NCI-H69 (cell line): ENCODE measurements at regions not wholly inside any gene's neighbourhood (a gene's known extent, or its start where the extent isn't known, plus 50 kb on each side); places are given as distances from the start of the nearest gene placed in this dataset.
A peak's percentile ranks its signal among the peaks of the same experiment; 100 is the strongest.

ENCODE experiments used
- DNase-seq: peaks from one replicate; lab custom pipeline; 2025; lab: John Stamatoyannopoulos, UW

- DNase-seq = peak; percentile 19
These were observed 83.2 kb upstream of the ARID5B start for GRCh38 chr10:61818251-61818650.

- peak; percentile 13 for DNase-seq
These were observed 82.3 kb upstream of the ARID5B start for GRCh38 chr10:61819208-61819607.

GRCh38 chr10:61821153-61821552 lies 80.3 kb upstream of the ARID5B start:
- peak; percentile 5 for DNase-seq

- DNase-seq = peak; percentile 77
These were observed 79.8 kb upstream of the ARID5B start for GRCh38 chr10:61821693-61822092.

GRCh38 chr10:61822096-61822495 lies 79.4 kb upstream of the ARID5B start:
- DNase-seq = no peak

- DNase-seq = no peak
These were observed 78.7 kb upstream of the ARID5B start for GRCh38 chr10:61822781-61823230.

GRCh38 chr10:61825001-61825400 lies 76.5 kb upstream of the ARID5B start:
- DNase-seq = no peak

GRCh38 chr10:61825628-61826027 lies 75.9 kb upstream of the ARID5B start:
- no peak for DNase-seq

GRCh38 chr10:61828034-61828433 lies 73.5 kb upstream of the ARID5B start:
- DNase-seq = no peak

GRCh38 chr10:61828788-61829187 lies 72.7 kb upstream of the ARID5B start:
- DNase-seq = peak; percentile 8

GRCh38 chr10:61830072-61830845 lies 71.2 kb upstream of the ARID5B start:
- no peak for DNase-seq

- no peak for DNase-seq
These were observed 70.6 kb upstream of the ARID5B start for GRCh38 chr10:61830846-61831273.

- DNase-seq = no peak
These were observed 68.5 kb upstream of the ARID5B start for GRCh38 chr10:61832866-61833481.

- DNase-seq = no peak
These were observed 67.0 kb upstream of the ARID5B start for GRCh38 chr10:61834519-61834918.

- DNase-seq = peak; percentile 74
These were observed 66.2 kb upstream of the ARID5B start for GRCh38 chr10:61835069-61835945.

- peak; percentile 75 for DNase-seq
These were observed 65.3 kb upstream of the ARID5B start for GRCh38 chr10:61835946-61836887.

GRCh38 chr10:61836888-61837754 lies 64.4 kb upstream of the ARID5B start:
- DNase-seq = peak; percentile 75

GRCh38 chr10:61837755-61838171 lies 63.7 kb upstream of the ARID5B start:
- DNase-seq = peak; percentile 64

- DNase-seq = no peak
These were observed 61.6 kb upstream of the ARID5B start for GRCh38 chr10:61839916-61840315.

GRCh38 chr10:61840403-61840802 lies 61.1 kb upstream of the ARID5B start:
- no peak for DNase-seq
